ENCODE measurements at regions not wholly inside any gene's neighbourhood (a gene's known extent, or its start where the extent isn't known, plus 50 kb on each side); places are given as distances from the start of the nearest gene placed in this dataset.
"Not testable (repeated sequence)": the region's sequence is repeated elsewhere in the genome, so short reads cannot be mapped to it uniquely, and the experiment has no call there.

GRCh38 chr10:33611423-33611822 lies 277.0 kb upstream of the NRP1 start:
- intact Hi-C loops (cut with micrococcal nuclease): no loop called here
- no peaks in the 10 kb centered on the region for H3K36me3 Mint-ChIP-seq (ENCODE audit: low read depth)
- H3K27ac Mint-ChIP-seq: no peak overlapping the region
- no peaks in the 10 kb centered on the region for H3K27me3 Mint-ChIP-seq (ENCODE audit: insufficient read depth)
- peaks cover 28% of the 10 kb centered on the region for H3K9me3 Mint-ChIP-seq
- peaks cover 5% of the 10 kb centered on the region for H3K4me1 Mint-ChIP-seq (ENCODE audit: low read depth)
- no peak overlapping the region for H3K4me3 Mint-ChIP-seq
- no peak for DNase-seq (ENCODE audit: low spot score)

GRCh38 chr10:33609546-33609945 lies 275.1 kb upstream of the NRP1 start:
- peaks cover 22% of the 10 kb centered on the region for H3K9me3 Mint-ChIP-seq
- peaks cover 5% of the 10 kb centered on the region for H3K4me1 Mint-ChIP-seq (ENCODE audit: low read depth)
- intact Hi-C loops (cut with micrococcal nuclease): no loop called here
- no peaks in the 10 kb centered on the region for H3K27me3 Mint-ChIP-seq (ENCODE audit: insufficient read depth)
- H3K4me3 Mint-ChIP-seq: no peak overlapping the region
- DNase-seq (ENCODE audit: low spot score): no peak
- no peak overlapping the region for H3K27ac Mint-ChIP-seq
- no peaks in the 10 kb centered on the region for H3K36me3 Mint-ChIP-seq (ENCODE audit: low read depth)

- peaks cover 1% of the 10 kb centered on the region for H3K36me3 Mint-ChIP-seq (ENCODE audit: low read depth)
- DNase-seq (ENCODE audit: low spot score): no peak
- no peak overlapping the region for H3K27ac Mint-ChIP-seq
- no peaks in the 10 kb centered on the region for H3K4me1 Mint-ChIP-seq (ENCODE audit: low read depth)
- H3K9me3 Mint-ChIP-seq: peaks cover 14% of the 10 kb centered on the region
- H3K4me3 Mint-ChIP-seq: no peak overlapping the region
- H3K27me3 Mint-ChIP-seq (ENCODE audit: insufficient read depth): no peaks in the 10 kb centered on the region
- intact Hi-C loops (cut with micrococcal nuclease): no loop called here
These were observed 267.8 kb upstream of the NRP1 start for GRCh38 chr10:33602278-33602677.

GRCh38 chr10:33600381-33600780 lies 265.9 kb upstream of the NRP1 start:
- no peak for DNase-seq (ENCODE audit: low spot score)
- Mint-ChIP-seq H3K27ac (no peak overlapping the region), H3K4me1 (ENCODE audit: low read depth) (no peaks in the 10 kb centered on the region), H3K4me3 (no peak overlapping the region), H3K9me3 (peaks cover 14% of the 10 kb centered on the region), H3K36me3 (ENCODE audit: low read depth) (peaks cover 1% of the 10 kb centered on the region), H3K27me3 (ENCODE audit: insufficient read depth) (no peaks in the 10 kb centered on the region)
- intact Hi-C loops (cut with micrococcal nuclease): no loop called here

GRCh38 chr10:33596422-33596821 lies 262.0 kb upstream of the NRP1 start:
- no peak overlapping the region for H3K4me3 Mint-ChIP-seq
- no peak for DNase-seq (ENCODE audit: low spot score)
- H3K27me3 Mint-ChIP-seq (ENCODE audit: insufficient read depth): no peaks in the 10 kb centered on the region
- no peaks in the 10 kb centered on the region for H3K4me1 Mint-ChIP-seq (ENCODE audit: low read depth)
- H3K36me3 Mint-ChIP-seq (ENCODE audit: low read depth): peaks cover 1% of the 10 kb centered on the region
- H3K27ac Mint-ChIP-seq: no peak overlapping the region
- H3K9me3 Mint-ChIP-seq: peaks cover 14% of the 10 kb centered on the region
- intact Hi-C loops (cut with micrococcal nuclease): no loop called here

GRCh38 chr10:33594475-33594874 lies 260.0 kb upstream of the NRP1 start:
- no peaks in the 10 kb centered on the region for H3K4me1 Mint-ChIP-seq (ENCODE audit: low read depth)
- intact Hi-C loops (cut with micrococcal nuclease): no loop called here
- no peaks in the 10 kb centered on the region for H3K27me3 Mint-ChIP-seq (ENCODE audit: insufficient read depth)
- H3K27ac Mint-ChIP-seq: no peak overlapping the region
- H3K36me3 Mint-ChIP-seq (ENCODE audit: low read depth): peaks cover 1% of the 10 kb centered on the region
- DNase-seq (ENCODE audit: low spot score): no peak
- H3K4me3 Mint-ChIP-seq: no peak overlapping the region
- H3K9me3 Mint-ChIP-seq: peaks cover 10% of the 10 kb centered on the region

GRCh38 chr10:33588974-33589600 lies 254.6 kb upstream of the NRP1 start:
- Mint-ChIP-seq H3K4me1 (ENCODE audit: low read depth) (no peaks in the 10 kb centered on the region), H3K4me3 (no peak overlapping the region), H3K36me3 (ENCODE audit: low read depth) (no peaks in the 10 kb centered on the region), H3K27me3 (ENCODE audit: insufficient read depth) (no peaks in the 10 kb centered on the region), H3K27ac (no peak overlapping the region), H3K9me3 (no peaks in the 10 kb centered on the region)
- intact Hi-C loops (cut with micrococcal nuclease): no loop called here
- no peak for DNase-seq (ENCODE audit: low spot score)

- H3K4me3 Mint-ChIP-seq; intact Hi-C loops (cut with micrococcal nuclease); H3K27ac Mint-ChIP-seq; H3K9me3 Mint-ChIP-seq; H3K27me3 Mint-ChIP-seq (ENCODE audit: insufficient read depth); H3K36me3 Mint-ChIP-seq (ENCODE audit: low read depth); DNase-seq (ENCODE audit: low spot score); H3K4me1 Mint-ChIP-seq (ENCODE audit: low read depth): not testable (repeated sequence)
These were observed 250.1 kb upstream of the NRP1 start for GRCh38 chr10:33584596-33584995.

- intact Hi-C loops (cut with micrococcal nuclease): no loop called here
- Mint-ChIP-seq H3K9me3 (no peaks in the 10 kb centered on the region), H3K4me1 (ENCODE audit: low read depth) (no peaks in the 10 kb centered on the region)
These were observed 245.5 kb upstream of the NRP1 start for GRCh38 chr10:33579996-33580395.

GRCh38 chr10:33573606-33574005 lies 239.1 kb upstream of the NRP1 start:
- no peaks in the 10 kb centered on the region for H3K36me3 Mint-ChIP-seq (ENCODE audit: low read depth)
- DNase-seq (ENCODE audit: low spot score): no peak
- intact Hi-C loops (cut with micrococcal nuclease): no loop called here
- H3K27me3 Mint-ChIP-seq (ENCODE audit: insufficient read depth): peaks cover 3% of the 10 kb centered on the region
- H3K27ac Mint-ChIP-seq: no peak overlapping the region
- H3K4me3 Mint-ChIP-seq: no peak overlapping the region
- no peaks in the 10 kb centered on the region for H3K9me3 Mint-ChIP-seq
- H3K4me1 Mint-ChIP-seq (ENCODE audit: low read depth): no peaks in the 10 kb centered on the region

More at GRCh38 chr10:33579996-33580395, 245.5 kb upstream of the NRP1 start:
- Mint-ChIP-seq H3K4me3 (no peak overlapping the region), H3K27me3 (ENCODE audit: insufficient read depth) (no peaks in the 10 kb centered on the region), H3K27ac (no peak overlapping the region), H3K36me3 (ENCODE audit: low read depth) (no peaks in the 10 kb centered on the region)
- DNase-seq (ENCODE audit: low spot score): no peak

GRCh38 chr10:33571616-33572015 lies 237.1 kb upstream of the NRP1 start:
- Mint-ChIP-seq H3K9me3 (no peaks in the 10 kb centered on the region), H3K36me3 (ENCODE audit: low read depth) (no peaks in the 10 kb centered on the region), H3K4me1 (ENCODE audit: low read depth) (no peaks in the 10 kb centered on the region), H3K4me3 (no peak overlapping the region), H3K27ac (no peak overlapping the region), H3K27me3 (ENCODE audit: insufficient read depth) (peaks cover 3% of the 10 kb centered on the region)
- no peak for DNase-seq (ENCODE audit: low spot score)
- intact Hi-C loops (cut with micrococcal nuclease): no loop called here

GRCh38 chr10:33570495-33570894 lies 236.0 kb upstream of the NRP1 start:
- H3K4me3 Mint-ChIP-seq: no peak overlapping the region

GRCh38 chr10:33569702-33570101 lies 235.2 kb upstream of the NRP1 start:
- Mint-ChIP-seq H3K36me3 (ENCODE audit: low read depth) (no peaks in the 10 kb centered on the region), H3K27me3 (ENCODE audit: insufficient read depth) (peaks cover 3% of the 10 kb centered on the region), H3K27ac (no peak overlapping the region), H3K4me3 (no peak overlapping the region), H3K4me1 (ENCODE audit: low read depth) (no peaks in the 10 kb centered on the region), H3K9me3 (no peaks in the 10 kb centered on the region)
- intact Hi-C loops (cut with micrococcal nuclease): no loop called here
- DNase-seq (ENCODE audit: low spot score): no peak

More at GRCh38 chr10:33570495-33570894, 236.0 kb upstream of the NRP1 start:
- no peaks in the 10 kb centered on the region for H3K4me1 Mint-ChIP-seq (ENCODE audit: low read depth)
- H3K36me3 Mint-ChIP-seq (ENCODE audit: low read depth): no peaks in the 10 kb centered on the region
- H3K27ac Mint-ChIP-seq: no peak overlapping the region
- peaks cover 3% of the 10 kb centered on the region for H3K27me3 Mint-ChIP-seq (ENCODE audit: insufficient read depth)
- no peak for DNase-seq (ENCODE audit: low spot score)
- intact Hi-C loops (cut with micrococcal nuclease): no loop called here
- H3K9me3 Mint-ChIP-seq: no peaks in the 10 kb centered on the region

- no peak overlapping the region for H3K27ac Mint-ChIP-seq
- H3K36me3 Mint-ChIP-seq (ENCODE audit: low read depth): no peaks in the 10 kb centered on the region
- no peaks in the 10 kb centered on the region for H3K9me3 Mint-ChIP-seq
- intact Hi-C loops (cut with micrococcal nuclease): no loop called here
- no peaks in the 10 kb centered on the region for H3K27me3 Mint-ChIP-seq (ENCODE audit: insufficient read depth)
- DNase-seq (ENCODE audit: low spot score): no peak
- no peak overlapping the region for H3K4me3 Mint-ChIP-seq
- no peaks in the 10 kb centered on the region for H3K4me1 Mint-ChIP-seq (ENCODE audit: low read depth)
These were observed 232.0 kb upstream of the NRP1 start for GRCh38 chr10:33566426-33566825.

Measured in activated T-helper 1 cell treated with anti-CD3 and anti-CD28 coated beads, Interleukin-12 subunit alpha, Interleukin-12 subunit beta, Interleukin-2, Interleukin-4 antibody, amounts not matched to agents 30 ng/mL and 10 ng/mL and 1 ng/mL, durations not matched to agents 14 hours and 24 hours and 36 hours (primary cell).